ENCODE measurements at regions not wholly inside any gene's neighbourhood (a gene's known extent, or its start where the extent isn't known, plus 50 kb on each side); places are given as distances from the start of the nearest gene placed in this dataset.
"Not testable (repeated sequence)": the region's sequence is repeated elsewhere in the genome, so short reads cannot be mapped to it uniquely, and the experiment has no call there.

GRCh38 chr2:14899621-14900414 lies 267.3 kb downstream of the LRATD1 start:
- no peak for ATAC-seq
- H3K4me1 ChIP-seq = no peaks in the 10 kb centered on the region

GRCh38 chr2:14901737-14902136 lies 269.2 kb downstream of the LRATD1 start:
- Histone ChIP-seq H3K27ac (no peak overlapping the region), H3K9me3 (no peaks in the 10 kb centered on the region), H3K4me3 (no peak overlapping the region), H3K36me3 (no peaks in the 10 kb centered on the region), H3K27me3 (no peaks in the 10 kb centered on the region), H3K4me1 (no peaks in the 10 kb centered on the region)
- TF ChIP-seq CTCF (IDR thresholded peaks at IDR 0.05 in 4 of 5, conservative IDR thresholded peaks at IDR 0.05 in 1 of 5) (no peak), POLR2A (IDR thresholded peaks at IDR 0.05) (no peak)
- ATAC-seq (no peak), DNase-seq (no peak)
- intact Hi-C loops (cut with DNase I; ENCODE audit: low total_unique reads) = no loop called here
- in situ Hi-C loops (cut with MboI; ENCODE audit: low sequenced_read_pairs in 4 of 4) = no loop called here

More at GRCh38 chr2:14899621-14900414, 267.3 kb downstream of the LRATD1 start:
- Histone ChIP-seq H3K36me3 (no peaks in the 10 kb centered on the region), H3K9me3 (no peaks in the 10 kb centered on the region), H3K27me3 (no peaks in the 10 kb centered on the region), H3K27ac (no peak overlapping the region), H3K4me3 (no peak overlapping the region)
- intact Hi-C loops (cut with DNase I; ENCODE audit: low total_unique reads) = no loop called here
- in situ Hi-C loops (cut with MboI; ENCODE audit: low sequenced_read_pairs in 4 of 4) = no loop called here
- TF ChIP-seq POLR2A (IDR thresholded peaks at IDR 0.05) (no peak), CTCF (IDR thresholded peaks at IDR 0.05 in 4 of 5, conservative IDR thresholded peaks at IDR 0.05 in 1 of 5) (no peak)
- no peak for DNase-seq

GRCh38 chr2:14902953-14903352 lies 270.4 kb downstream of the LRATD1 start:
- intact Hi-C loops (cut with DNase I; ENCODE audit: low total_unique reads) = no loop called here
- no peaks in the 10 kb centered on the region for H3K27me3 ChIP-seq
- H3K4me1 ChIP-seq = no peaks in the 10 kb centered on the region
- no peak for DNase-seq
- no peak overlapping the region for H3K4me3 ChIP-seq
- no peak overlapping the region for H3K27ac ChIP-seq
- no peak for ATAC-seq
- no peaks in the 10 kb centered on the region for H3K9me3 ChIP-seq
- H3K36me3 ChIP-seq = no peaks in the 10 kb centered on the region
- TF ChIP-seq CTCF (IDR thresholded peaks at IDR 0.05 in 4 of 5, conservative IDR thresholded peaks at IDR 0.05 in 1 of 5) = no peak
- no peak for TF ChIP-seq POLR2A (IDR thresholded peaks at IDR 0.05)
- in situ Hi-C loops (cut with MboI; ENCODE audit: low sequenced_read_pairs in 4 of 4) = no loop called here

GRCh38 chr2:14903709-14904374 lies 271.3 kb downstream of the LRATD1 start:
- H3K27me3 ChIP-seq = no peaks in the 10 kb centered on the region
- no peak for ATAC-seq
- H3K9me3 ChIP-seq = no peaks in the 10 kb centered on the region
- no peak overlapping the region for H3K27ac ChIP-seq
- H3K4me1 ChIP-seq = no peaks in the 10 kb centered on the region
- DNase-seq = no peak
- H3K4me3 ChIP-seq = no peak overlapping the region
- in situ Hi-C loops (cut with MboI; ENCODE audit: low sequenced_read_pairs in 4 of 4) = no loop called here
- no peak for TF ChIP-seq POLR2A (IDR thresholded peaks at IDR 0.05)
- no peak for TF ChIP-seq CTCF (IDR thresholded peaks at IDR 0.05 in 4 of 5, conservative IDR thresholded peaks at IDR 0.05 in 1 of 5)
- H3K36me3 ChIP-seq = no peaks in the 10 kb centered on the region
- intact Hi-C loops (cut with DNase I; ENCODE audit: low total_unique reads) = no loop called here

GRCh38 chr2:14904378-14904777 lies 271.9 kb downstream of the LRATD1 start:
- H3K27ac ChIP-seq; H3K4me1 ChIP-seq; intact Hi-C loops (cut with DNase I; ENCODE audit: low total_unique reads); H3K4me3 ChIP-seq; H3K9me3 ChIP-seq; ATAC-seq; in situ Hi-C loops (cut with MboI; ENCODE audit: low sequenced_read_pairs in 4 of 4); H3K27me3 ChIP-seq; H3K36me3 ChIP-seq; DNase-seq: not testable (repeated sequence)

Measured in gastrocnemius medialis (tissue), 4 donors.